ENCODE measurements at regions not wholly inside any gene's neighbourhood (a gene's known extent, or its start where the extent isn't known, plus 50 kb on each side); places are given as distances from the start of the nearest gene placed in this dataset.
"Not testable (repeated sequence)": the region's sequence is repeated elsewhere in the genome, so short reads cannot be mapped to it uniquely, and the experiment has no call there.

- H3K4me3 ChIP-seq (ENCODE audit: low read depth, low read length), result no peak overlapping the region
- TF ChIP-seq, protein P1, sequence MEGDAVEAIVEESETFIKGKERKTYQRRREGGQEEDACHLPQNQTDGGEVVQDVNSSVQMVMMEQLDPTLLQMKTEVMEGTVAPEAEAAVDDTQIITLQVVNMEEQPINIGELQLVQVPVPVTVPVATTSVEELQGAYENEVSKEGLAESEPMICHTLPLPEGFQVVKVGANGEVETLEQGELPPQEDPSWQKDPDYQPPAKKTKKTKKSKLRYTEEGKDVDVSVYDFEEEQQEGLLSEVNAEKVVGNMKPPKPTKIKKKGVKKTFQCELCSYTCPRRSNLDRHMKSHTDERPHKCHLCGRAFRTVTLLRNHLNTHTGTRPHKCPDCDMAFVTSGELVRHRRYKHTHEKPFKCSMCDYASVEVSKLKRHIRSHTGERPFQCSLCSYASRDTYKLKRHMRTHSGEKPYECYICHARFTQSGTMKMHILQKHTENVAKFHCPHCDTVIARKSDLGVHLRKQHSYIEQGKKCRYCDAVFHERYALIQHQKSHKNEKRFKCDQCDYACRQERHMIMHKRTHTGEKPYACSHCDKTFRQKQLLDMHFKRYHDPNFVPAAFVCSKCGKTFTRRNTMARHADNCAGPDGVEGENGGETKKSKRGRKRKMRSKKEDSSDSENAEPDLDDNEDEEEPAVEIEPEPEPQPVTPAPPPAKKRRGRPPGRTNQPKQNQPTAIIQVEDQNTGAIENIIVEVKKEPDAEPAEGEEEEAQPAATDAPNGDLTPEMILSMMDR (IDR thresholded peaks at IDR 0.05; ENCODE audit: low read depth, low read length, missing control alignments), result no peak
- DNase-seq (ENCODE audit: low read depth), result no peak
Measured at GRCh38 chr5:87210076-87210475, 57.6 kb upstream of the RASA1 start.

DNA sequence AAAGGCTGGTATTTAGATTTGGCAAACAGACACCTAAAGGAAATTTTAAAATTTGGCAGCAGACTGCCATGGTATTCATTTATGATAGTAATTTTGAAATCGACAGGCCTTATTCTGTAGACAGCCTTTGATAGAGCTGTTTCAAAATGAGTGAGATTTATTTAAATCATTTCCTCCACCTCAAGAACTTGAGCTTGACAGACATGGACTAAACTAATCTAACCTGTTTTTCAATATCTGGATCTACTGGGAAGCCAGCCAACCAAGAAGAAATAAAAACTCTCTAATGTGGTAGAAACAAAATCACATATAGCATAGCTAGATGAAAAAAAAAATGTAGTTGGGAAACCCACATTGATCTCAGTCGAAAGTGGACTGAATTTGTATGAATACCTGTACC lies 56.9 kb upstream of the RASA1 start:
- H3K4me3 ChIP-seq (ENCODE audit: low read depth, low read length), result no peak overlapping the region
- TF ChIP-seq, protein P1 (IDR thresholded peaks at IDR 0.05; ENCODE audit: low read depth, low read length, missing control alignments), result no peak
- DNase-seq (ENCODE audit: low read depth), result no peak

GRCh38 chr5:87211676-87212075 lies 56.0 kb upstream of the RASA1 start:
- no peak for DNase-seq (ENCODE audit: low read depth)
- TF ChIP-seq, protein P1 (IDR thresholded peaks at IDR 0.05; ENCODE audit: low read depth, low read length, missing control alignments), result no peak
- H3K4me3 ChIP-seq (ENCODE audit: low read depth, low read length), result no peak overlapping the region

DNA sequence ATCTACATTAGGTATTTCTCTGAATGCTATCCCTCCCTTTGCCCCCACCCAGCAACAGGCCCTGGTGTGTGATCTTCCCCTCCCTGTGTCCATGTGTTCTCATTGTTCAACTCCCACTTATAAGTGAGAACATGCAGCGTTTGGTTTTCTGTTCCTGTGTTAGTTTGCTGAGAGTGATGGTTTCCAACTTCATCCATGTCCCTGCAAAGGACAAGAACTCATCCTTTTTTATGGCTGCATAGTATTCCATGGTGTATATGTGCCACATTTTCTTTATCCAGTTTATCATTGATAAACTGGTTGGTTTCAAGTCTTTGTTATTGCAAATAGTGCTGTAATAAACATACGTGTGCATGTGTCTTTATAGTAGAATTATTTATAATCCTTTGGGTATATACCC lies 55.5 kb upstream of the RASA1 start:
- DNase-seq (ENCODE audit: low read depth); H3K4me3 ChIP-seq (ENCODE audit: low read depth, low read length): not testable (repeated sequence)

DNA sequence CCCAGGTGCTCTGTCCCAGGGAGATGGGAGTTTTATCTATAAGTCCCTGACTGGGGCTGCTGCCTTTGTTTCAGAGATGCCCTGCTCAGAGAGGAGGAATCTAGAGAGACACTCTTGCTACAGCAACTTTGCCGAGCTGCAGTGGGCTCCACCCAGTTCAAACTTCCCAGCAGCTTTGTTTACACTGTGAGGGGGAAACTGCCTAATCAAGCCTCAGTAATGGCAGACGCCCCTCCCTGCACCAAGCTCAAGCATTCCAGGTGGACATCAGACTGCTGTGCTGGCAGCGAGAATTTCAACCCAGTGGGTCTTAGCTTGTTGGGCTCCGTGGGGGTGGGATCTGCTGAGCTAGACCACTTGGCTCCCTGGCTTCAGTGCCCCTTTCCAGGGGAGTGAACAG lies 50.2 kb upstream of the RASA1 start:
- not testable (repeated sequence) for DNase-seq (ENCODE audit: low read depth); H3K4me3 ChIP-seq (ENCODE audit: low read depth, low read length)

Data from GM12864 (cell line).